ENCODE measurements at regions not wholly inside any gene's neighbourhood (a gene's known extent, or its start where the extent isn't known, plus 50 kb on each side); places are given as distances from the start of the nearest gene placed in this dataset.
"Not testable (repeated sequence)": the region's sequence is repeated elsewhere in the genome, so short reads cannot be mapped to it uniquely, and the experiment has no call there.

DNA sequence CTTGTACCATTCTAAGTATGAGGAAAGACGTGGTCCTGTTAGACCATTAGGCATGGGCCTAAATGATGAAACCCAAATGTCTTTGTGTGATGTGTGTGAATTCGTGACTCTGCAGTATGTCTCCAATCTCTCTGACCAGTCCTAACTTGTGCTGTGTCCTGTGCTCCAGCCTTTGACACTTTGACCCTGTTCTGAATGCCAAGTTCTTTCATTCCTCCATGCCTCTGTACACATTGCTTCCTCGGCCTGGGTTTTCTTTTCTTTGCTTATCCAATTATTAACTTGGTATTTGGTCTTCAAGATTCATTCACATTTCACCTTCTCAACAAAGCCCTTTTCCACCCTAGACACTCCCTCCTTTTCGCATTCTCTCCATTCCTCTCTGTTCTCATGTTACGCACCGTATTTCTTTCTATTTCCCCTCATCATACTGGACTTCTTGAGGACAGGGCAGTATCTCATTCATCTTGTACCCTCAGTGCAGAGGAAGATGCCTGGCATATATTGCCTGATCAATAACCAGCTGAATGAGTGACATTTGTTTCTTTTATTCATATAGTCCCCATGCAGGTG is 138.7 kb downstream of the F11 start:
- TF ChIP-seq CTCF (IDR thresholded peaks at IDR 0.05) (no peak), POLR2A (IDR thresholded peaks at IDR 0.05) (no peak)
- 70 to 79% (median 75%) methylated on average over 6 of the region's 6 CpGs for whole genome bisulfite sequencing, 4 donors
- intact Hi-C loops (cut with DNase I): no loop called here
- DNase-seq (no peak), ATAC-seq (no peak)
- Histone ChIP-seq H3K27me3 (no peaks in the 10 kb centered on the region), H3K4me1 (no peaks in the 10 kb centered on the region), H3K27ac (no peak overlapping the region), H3K9me3 (no peaks in the 10 kb centered on the region), H3K4me3 (no peak overlapping the region), H3K36me3 (no peaks in the 10 kb centered on the region)

- WGBS, 4 donors: 42 to 55% (median 49%) methylated on average over 6 of the region's 6 CpGs
- no peaks in the 10 kb centered on the region for H3K4me1 ChIP-seq
- H3K27ac ChIP-seq: no peak overlapping the region
- TF ChIP-seq POLR2A (IDR thresholded peaks at IDR 0.05) (no peak), CTCF (IDR thresholded peaks at IDR 0.05) (no peak)
- H3K36me3 ChIP-seq: no peaks in the 10 kb centered on the region
- no peaks in the 10 kb centered on the region for H3K27me3 ChIP-seq
- ATAC-seq (no peak), DNase-seq (no peak)
- no peaks in the 10 kb centered on the region for H3K9me3 ChIP-seq
- intact Hi-C loops (cut with DNase I): no loop called here
- H3K4me3 ChIP-seq: no peak overlapping the region
Observed at GRCh38 chr4:186400676-186401075, 134.7 kb downstream of the F11 start.

DNA sequence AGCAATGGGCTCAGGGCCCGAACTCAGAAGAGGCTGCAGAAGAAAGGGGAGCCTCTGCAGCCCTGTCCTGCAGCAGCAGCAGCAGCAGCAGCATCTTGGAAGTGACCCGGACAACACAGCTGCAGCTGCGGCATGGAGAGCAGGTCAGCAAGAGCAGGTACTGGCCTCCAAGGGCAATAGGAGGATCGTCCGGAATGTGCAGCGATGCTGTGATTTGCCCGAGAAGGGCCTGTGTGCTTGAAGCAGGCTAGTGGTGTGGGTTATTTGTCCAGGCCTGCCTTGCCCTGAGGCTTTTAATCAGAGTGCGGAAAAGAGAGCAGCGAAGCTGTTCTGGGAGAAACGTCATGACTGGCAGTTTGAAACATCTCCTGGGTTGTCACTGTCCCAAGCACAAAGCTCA is 126.0 kb downstream of the F11 start:
- Histone ChIP-seq H3K27me3 (no peaks in the 10 kb centered on the region), H3K9me3 (peaks cover 0 to 6% (median 0%) of the 10 kb centered on the region in 12 donors), H3K4me1 (no peaks in the 10 kb centered on the region), H3K4me3 (no peak overlapping the region), H3K27ac (no peak overlapping the region), H3K36me3 (no peaks in the 10 kb centered on the region)
- WGBS, 4 donors: 86 to 95% (median 87%) methylated on average over 6 to 10 of the region's 10 CpGs
- no peak for ATAC-seq
- TF ChIP-seq POLR2A (IDR thresholded peaks at IDR 0.05) (no peak), CTCF (IDR thresholded peaks at IDR 0.05) (no peak)
- no peak for DNase-seq
- intact Hi-C loops (cut with DNase I): no loop called here

GRCh38 chr4:186384328-186384727 is 118.3 kb downstream of the F11 start:
- H3K27ac ChIP-seq; H3K36me3 ChIP-seq; ATAC-seq; H3K4me3 ChIP-seq; H3K27me3 ChIP-seq; H3K4me1 ChIP-seq; intact Hi-C loops (cut with DNase I); DNase-seq: not testable (repeated sequence)
- peaks cover 0 to 11% (median 2%) of the 10 kb centered on the region in 12 donors for H3K9me3 ChIP-seq
- WGBS, 4 donors: 40 to 58% (median 50%) methylated on average over 1 of the region's 1 CpG

DNA sequence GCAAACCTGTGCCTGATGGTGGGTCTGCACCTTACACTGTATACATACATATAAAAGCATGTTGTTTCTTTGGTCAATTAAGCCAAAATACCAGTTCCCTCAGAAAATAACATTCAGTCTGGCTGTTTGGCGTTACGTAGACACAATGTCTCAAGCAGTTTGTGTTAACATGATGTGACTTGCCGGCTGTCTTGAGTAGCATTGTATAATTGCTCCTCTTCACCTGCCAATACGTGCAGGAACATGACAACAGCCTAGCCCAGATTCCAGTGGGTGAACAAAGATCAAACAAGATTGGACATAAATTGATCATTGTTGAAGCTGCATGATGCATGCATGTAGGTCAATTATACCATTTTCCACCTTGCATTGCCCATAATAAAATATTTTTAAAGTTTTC is 102.3 kb downstream of the F11 start:
- DNase-seq: no peak
- Histone ChIP-seq H3K4me1 (no peaks in the 10 kb centered on the region), H3K36me3 (no peaks in the 10 kb centered on the region), H3K9me3 (peaks cover 0 to 32% (median 17%) of the 10 kb centered on the region in 12 donors), H3K4me3 (no peak overlapping the region), H3K27me3 (no peaks in the 10 kb centered on the region), H3K27ac (no peak overlapping the region)
- intact Hi-C loops (cut with DNase I): no loop called here
- 75 to 91% (median 84%) methylated on average over 4 of the region's 4 CpGs for WGBS, 4 donors
- TF ChIP-seq CTCF (IDR thresholded peaks at IDR 0.05) (no peak), POLR2A (IDR thresholded peaks at IDR 0.05) (no peak)
- no peak for ATAC-seq
